ENCODE measurements at regions not wholly inside any gene's neighbourhood (a gene's known extent, or its start where the extent isn't known, plus 50 kb on each side); places are given as distances from the start of the nearest gene placed in this dataset.

DNA sequence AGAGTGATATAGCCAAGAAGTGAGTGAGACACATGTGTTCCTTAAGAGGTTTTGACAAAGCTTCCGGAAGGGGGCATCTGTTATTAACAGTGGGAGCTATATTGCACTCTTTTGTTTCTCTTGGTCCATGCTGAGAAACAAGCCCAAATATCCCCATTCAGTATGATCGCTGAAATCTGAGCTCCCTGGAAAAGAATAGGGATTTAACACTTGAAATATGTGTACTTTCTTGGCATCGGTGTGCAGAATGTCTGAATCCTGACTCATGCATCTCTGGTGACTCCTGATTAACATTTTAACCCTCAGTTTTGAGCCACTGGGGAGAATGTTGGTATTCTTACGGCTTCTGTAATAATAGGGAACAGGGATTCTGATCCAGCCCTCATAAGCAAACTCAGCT, 448.1 kb downstream of the TSN start:
- no peak for DNase-seq (ENCODE audit: low read depth in 2 of 3, low spot score in 2 of 3)

DNA sequence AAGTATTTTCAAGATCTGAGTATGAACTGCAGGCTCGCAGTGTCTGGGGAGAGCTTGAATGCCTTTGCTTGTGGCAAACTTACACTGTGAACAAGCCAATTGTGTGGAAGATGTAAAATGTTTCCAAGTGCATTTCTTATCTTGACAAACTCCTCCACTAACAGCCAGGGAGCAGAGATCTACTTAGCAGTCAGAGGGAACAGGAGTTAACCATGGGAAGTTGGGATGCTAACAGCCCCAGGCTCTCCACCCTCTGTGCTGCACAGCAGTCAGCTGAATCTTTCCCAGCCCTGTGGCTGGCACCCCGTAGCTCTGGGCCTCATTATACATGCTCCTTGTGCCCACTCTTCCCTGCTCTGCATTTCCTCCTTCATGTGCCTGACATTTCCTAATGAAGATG, 450.2 kb downstream of the TSN start:
- no peak for DNase-seq (ENCODE audit: low read depth in 2 of 3, low spot score in 2 of 3)

DNA sequence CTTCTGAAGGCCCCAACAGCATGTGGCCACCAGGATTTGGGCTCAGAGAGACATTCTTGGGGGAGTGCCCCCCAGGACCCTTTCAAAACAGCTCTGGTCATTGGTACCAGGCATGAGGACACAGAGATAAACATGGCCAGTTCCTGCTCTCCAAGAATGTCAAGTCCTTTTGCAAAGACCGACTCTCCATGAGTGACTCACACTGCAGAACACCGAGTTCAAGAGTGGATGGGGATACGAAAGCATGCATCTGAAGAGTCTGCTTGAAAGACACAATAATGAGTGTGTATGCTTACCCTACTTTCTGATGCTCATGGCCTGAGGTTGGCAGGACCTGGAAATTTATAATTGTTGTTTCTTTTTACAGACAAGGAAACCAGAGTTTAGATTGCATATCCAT, 450.6 kb downstream of the TSN start:
- no peak for DNase-seq (ENCODE audit: low read depth in 2 of 3, low spot score in 2 of 3)

DNA sequence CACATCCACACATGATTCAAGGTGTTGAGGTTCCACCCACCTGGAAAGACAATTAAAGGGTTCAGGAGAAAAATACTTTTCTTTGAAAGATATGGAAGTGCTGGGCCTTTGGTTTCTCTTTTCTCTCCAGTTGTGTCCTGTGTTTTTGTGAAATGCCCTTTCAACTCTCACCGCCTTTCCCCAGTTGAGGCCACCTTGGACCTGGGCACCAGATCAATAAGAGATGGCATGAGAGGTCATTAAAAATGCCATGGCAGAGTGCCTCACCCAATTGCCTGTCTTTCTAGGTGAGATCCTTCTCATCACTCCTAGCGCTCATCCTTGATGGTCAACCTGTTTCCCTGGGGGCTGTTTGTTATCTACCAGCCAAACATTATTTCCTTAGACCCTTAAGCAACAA, 453.9 kb downstream of the TSN start:
- no peak for DNase-seq (ENCODE audit: low read depth in 2 of 3, low spot score in 2 of 3)

DNA sequence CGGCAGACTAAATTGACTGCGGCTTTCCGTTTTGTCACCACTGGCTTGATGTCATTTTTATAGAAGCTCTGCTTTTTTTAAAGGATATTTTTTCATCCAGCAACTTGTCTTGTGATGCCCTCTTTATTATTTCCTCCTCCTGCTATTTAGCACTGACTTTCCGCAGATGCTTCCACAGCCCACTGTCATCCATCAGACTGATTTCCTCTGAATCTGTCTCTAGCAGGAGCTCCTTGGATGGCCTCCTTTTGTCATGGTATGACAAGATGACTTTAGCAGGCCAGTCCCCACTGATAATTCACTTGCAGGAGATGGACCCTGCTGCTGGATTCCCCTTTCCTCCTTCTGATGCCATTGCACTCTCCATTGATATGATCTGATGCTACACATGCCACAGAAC, 454.6 kb downstream of the TSN start:
- no peak for DNase-seq (ENCODE audit: low read depth in 2 of 3, low spot score in 2 of 3)

DNA sequence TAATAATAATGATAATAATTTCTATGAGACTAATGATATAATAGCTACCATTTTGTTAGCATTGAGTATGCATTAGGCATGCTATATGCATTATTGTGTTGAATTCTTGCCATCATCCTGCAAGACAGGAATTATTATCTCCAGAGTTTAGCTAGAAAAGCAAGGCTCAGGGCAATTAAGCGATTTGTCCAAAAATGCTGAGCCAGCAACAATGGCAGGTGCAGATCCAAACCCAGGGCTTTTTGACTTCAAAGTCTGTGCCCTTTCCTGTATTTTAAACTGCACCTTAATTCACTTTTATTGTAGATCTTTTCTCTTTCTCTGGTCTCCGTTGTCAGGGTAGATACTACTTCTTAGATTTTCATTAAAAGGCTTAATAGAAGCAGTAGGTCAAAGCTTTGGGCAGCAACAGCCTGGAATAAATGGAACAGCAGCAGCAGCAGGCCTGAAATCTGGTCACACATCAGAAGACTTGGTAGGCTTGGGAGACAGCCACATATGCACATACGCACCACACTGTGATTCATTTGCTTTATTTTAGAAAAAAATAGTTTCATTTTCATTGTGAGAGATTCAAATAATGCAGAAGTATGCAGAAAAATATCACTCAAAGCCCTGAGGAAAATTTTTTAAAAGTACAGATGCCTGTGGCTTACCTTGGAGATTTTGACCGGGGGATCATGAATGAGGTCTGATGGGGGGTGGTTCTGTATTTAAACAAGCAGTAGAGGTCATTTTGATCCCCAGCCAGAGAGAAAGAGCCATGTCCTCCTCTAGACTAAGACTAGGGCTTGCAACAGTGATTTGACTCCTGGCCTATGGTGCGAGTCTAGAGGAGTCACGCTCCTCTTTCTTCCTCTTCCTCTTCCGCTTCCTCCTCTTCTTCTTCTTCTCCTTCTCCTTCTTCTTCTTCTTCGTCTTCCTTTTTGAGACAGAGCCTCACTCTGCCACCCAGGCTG, 455.7 kb downstream of the TSN start:
- DNase-seq (ENCODE audit: low read depth in 2 of 3, low spot score in 2 of 3) = no peak

DNA sequence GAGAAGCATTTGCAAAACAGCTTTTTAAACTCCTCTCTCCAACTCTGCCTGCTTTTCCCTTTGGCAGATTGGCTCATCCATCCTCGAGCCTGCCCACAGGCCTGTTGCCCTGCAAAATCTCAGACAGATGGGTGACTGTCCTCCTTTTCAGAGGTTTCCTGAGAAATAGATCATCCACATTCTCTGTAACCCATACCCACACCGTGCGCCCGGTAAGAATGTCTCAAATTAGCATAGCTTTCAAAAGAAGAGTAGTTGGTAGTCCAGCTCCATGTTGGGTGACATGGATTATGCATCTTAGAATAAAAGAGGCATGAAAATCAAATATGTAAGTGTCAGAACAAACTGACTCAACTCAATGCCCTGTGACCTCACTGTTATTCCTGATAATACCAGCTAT, 457.9 kb downstream of the TSN start:
- DNase-seq (ENCODE audit: low read depth in 2 of 3, low spot score in 2 of 3) = no peak

DNA sequence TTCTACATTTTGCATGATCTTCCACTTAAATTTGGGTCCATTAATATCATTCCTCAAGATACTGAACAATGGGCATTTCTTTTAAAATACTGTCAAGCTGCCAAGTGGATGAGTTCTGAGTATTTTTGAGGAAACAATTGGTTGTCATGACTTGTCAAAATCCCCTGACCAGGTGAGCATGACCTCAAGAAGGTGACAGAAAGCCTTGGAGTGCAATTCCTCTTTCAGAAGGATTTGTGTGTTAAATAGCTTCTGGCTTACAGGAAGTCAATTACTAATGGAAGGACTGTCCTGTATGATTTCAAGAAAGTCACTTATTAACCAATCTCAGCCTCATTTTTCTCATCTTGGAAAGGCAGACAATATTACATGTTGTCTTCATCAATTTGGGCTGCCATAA, 460.6 kb downstream of the TSN start:
- no peak for DNase-seq (ENCODE audit: low read depth in 2 of 3, low spot score in 2 of 3)

DNA sequence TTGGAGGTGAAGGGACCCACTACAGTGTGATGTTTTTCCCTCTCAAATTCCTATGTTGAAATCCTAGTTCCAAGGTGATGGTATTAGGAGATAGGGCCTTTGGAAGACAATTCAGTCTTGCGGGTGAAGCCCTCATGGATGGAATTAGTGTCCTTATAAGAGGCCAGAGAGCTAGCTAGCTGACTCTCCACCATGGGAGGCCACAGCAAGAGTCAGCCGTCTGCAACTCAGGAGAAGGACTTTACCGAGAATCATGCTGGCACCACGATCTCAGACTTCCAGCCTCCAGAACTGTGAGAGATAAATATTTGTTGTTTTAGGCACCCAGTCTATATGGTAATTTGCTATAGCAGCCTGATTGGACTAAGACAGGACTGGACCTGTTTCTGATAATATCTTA, 461.4 kb downstream of the TSN start:
- no peak for DNase-seq (ENCODE audit: low read depth in 2 of 3, low spot score in 2 of 3)

DNA sequence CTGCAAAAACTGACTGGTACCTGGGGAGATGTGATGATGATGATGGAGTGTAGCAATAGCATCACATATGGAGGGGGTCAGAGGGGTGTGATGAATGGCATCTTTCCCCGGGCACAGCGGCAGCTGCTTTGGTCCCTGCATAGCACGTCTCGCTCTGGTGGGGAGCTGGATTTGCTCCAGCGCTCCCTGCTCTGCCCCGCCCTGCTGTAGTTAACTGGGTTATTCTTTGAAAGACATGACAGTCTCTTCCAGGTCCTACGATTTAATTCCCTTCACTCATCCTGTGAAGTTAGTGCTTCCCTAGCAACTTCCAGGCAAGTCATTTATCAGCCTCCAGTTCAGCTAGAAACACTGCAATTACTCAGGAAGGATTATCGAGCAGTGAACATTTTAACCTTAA, 463.1 kb downstream of the TSN start:
- no peak for DNase-seq (ENCODE audit: low read depth in 2 of 3, low spot score in 2 of 3)

DNA sequence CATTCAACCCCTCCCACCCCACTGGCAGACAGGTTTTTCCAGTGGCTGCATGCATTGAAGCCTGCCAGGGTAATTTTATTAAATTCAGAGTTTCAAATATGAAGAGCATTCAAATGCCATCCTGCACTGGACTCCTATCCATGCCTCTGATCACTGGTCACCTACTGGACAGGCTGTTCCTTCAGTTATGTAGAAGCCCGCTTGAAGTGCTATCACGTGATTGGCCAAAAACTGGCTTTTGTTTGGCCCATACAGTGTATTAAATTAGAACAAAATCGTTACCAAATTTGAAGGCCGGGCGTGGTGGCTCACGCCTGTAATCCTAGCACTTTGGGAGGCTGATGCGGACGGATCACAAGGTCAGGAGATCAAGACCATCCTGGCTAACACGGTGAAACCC, 464.1 kb downstream of the TSN start:
- no peak for DNase-seq (ENCODE audit: low read depth in 2 of 3, low spot score in 2 of 3)

DNA sequence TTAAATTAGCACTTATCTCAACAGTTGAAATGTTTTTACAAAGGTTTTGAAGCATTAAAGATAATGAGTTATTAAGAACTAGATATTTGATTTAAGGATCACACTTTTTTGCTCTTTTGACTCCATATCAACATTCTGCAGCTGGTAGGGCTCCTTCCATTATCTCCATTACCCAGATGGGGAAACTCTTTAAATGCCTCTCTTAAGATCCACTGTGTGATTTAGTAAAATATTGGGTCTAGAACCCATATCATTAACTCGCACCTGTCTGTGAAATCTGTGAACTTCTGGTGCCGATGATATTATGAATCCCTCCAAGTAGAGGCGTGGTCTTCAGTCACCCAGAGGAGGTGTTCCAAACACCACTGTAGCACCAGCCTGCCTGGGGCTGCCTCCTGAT, 466.2 kb downstream of the TSN start:
- DNase-seq (ENCODE audit: low read depth in 2 of 3, low spot score in 2 of 3) = peak in 1 of 3 donors; percentile 2

DNA sequence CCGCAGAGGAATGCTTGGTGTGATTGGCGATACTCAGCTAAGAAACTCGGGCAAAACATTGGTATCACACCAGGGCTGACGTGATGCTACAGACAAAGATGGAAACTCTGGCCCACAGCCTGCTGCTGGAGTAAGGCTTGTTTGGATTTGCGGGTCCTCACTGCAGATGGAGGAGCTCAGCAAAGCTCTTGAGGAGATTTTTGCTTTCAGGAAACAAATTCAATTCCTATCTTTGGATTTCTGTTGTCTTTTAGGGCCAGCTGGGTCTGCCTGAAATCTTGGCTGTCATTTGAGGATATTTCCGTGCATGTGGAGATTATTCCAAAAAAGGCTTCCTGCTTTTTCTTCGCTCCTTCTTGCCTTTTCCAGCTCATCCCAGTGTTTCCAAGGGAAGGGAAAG, 475.8 kb downstream of the TSN start:
- DNase-seq (ENCODE audit: low read depth in 2 of 3, low spot score in 2 of 3) = no peak

DNA sequence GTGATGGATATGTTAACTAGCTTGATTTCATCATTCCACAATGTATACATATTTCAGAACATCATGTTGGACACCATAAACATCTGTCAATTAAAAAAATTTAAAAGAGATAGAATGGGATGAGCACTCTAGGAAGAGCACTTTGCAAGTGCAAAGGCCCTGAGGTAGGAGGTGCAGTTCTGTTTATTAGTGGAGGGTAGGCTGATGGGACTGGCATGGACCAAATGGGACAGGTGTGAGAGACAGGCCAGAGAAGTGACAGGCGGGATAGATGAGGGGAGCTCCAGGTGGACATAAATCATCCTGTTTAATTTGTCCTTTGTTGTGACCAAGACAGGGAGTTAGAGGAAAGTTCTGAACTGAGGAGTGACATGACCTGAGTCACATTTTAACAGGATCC, 477.9 kb downstream of the TSN start:
- DNase-seq (ENCODE audit: low read depth in 2 of 3, low spot score in 2 of 3) = no peak

DNA sequence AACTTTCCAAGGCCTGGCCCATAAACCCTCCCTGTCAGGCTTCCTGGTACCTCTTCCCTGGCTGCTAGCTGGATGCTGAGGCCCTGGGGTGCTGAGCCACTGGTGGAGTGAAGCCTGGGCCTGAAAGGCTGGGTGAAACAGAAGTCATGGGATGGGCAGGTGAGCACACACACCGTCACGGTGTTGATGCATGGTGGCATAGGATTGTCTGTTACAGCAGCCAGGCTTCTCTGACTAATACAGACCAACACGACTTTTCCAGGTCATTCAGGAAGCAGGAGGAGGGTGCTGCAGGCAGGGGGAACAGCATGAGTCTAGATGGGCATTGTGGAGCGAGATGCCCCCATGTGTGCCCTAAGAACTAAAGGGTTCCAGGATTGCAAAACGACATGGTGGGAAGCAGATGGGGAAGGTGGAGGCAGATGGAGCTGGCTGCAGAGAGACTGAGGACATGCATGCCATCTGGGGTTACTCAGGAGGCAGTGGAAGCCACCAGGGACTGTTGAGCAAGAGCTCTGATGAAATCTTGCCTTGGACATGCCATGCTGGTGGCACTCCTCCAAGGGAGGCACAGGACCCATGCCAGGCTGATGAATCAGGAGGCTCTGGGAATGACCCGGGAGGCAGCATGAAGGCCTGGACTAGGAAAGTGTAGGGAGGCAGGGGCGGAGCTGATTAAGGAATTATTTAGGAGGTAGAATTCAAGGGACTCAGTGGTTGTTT, 480.9 kb downstream of the TSN start:
- no peak for DNase-seq (ENCODE audit: low read depth in 2 of 3, low spot score in 2 of 3)

DNA sequence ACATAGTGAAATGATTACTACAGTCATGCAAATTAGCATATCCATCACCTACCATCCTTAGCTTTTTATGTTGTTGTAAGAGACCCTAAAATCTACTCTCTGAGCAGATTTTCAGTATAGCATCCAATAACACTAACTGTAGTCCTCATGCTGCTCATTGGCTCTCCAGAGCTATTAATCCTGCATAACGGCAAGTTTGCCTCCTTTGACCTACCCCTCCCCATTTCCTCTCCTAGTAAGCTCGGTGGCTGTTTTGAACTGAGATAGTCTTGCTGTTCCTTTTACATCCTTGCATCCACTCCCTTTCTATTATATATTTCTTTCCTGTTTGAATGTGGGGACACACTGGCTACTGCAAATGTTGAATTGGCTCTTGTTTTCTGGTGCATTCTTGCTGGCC, 481.5 kb downstream of the TSN start:
- DNase-seq (ENCODE audit: low read depth in 2 of 3, low spot score in 2 of 3) = no peak

DNA sequence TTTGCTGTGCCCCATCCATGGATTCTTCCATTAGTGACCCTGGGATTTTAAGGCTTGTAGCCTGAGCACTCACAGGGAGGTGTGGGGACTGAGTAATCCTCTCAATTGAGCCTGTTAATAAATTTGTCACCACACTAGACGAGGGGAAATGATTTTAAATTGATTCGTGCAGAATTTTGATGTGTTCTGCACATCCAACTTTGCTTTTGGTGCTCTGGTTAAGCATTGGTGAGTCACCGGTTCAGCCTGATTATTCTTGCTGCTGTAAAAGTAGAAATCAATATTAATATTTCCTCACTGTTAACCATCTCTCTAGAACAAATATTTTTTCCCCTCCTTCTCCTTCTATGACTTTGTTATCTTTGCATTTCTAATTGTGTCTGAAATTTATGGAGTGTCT, 482.0 kb downstream of the TSN start:
- DNase-seq (ENCODE audit: low read depth in 2 of 3, low spot score in 2 of 3) = no peak

DNA sequence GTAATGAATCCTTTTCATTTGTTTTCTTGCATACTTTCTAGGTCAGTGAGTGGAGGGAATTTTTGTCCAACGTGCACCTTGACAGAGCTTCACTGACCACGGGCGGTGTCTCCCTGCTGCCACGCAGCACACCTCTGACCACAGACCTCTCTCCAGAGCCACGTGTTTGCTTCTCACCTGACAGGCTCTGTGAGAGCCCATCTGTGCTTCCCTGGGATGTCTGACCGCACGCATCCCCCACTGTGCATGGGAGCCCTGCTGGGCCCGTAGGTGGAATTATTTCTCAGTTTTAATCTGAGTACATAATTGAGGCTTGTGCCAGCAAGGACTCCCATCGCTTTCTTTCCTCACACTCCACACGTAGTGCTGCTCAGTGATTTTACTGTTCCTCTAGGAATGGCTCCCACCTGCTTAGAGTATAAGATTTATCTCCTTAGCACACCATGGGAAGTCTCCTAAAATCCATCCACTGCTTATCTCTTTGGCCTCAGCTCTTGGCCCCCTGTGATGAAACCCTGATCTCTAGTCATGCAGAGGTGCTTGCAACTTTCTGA, 482.6 kb downstream of the TSN start:
- no peak for DNase-seq (ENCODE audit: low read depth in 2 of 3, low spot score in 2 of 3)

DNA sequence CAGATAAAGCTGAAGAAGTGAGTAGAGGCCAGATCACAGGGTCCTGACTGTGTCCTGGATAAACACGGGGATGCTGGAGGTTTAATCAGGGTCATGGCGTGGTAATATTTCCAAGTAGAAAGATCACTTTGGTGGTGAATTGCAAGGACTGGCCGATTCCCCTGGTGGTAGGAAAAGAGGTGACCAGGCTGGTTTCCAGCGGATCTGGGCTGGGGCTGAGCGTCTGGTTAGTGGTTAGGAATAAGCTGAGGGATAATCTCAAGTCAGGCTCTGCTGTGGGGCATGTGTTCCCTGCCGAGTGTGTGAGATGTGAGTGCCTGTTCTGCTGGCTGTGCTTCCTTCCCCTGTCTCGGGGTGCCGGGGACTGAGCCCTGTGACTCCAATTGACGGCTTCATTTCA, 484.0 kb downstream of the TSN start:
- DNase-seq (ENCODE audit: low read depth in 2 of 3, low spot score in 2 of 3) = no peak

DNA sequence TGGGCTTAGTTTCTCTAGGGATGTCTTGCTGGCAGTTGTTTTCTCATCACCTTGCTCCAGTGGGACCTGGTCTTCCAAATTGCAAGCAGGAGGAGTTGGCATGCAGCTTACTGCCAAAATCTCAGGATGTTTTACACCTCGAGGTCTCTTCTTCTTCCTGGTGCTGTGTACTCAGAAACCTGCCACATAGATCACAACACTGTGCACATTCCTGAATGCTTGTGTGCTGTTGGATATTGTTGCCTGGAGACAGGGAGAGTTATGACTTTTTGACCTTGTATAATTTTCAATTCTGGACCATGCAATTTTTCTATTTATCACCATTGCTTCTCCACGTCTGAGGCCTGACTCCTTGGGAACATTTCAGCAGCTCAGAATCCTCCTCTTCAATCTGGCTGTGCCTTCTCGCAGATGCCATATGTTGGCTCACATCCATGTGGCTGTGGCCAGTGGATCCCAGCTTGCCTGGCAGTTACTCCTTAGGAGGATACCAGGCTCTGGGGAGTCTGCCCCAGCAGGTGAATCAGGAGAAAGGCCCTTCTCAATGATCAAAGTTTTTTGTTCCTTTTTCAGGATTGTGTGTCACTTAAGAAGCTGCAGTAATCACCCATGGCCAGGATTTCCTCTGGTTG, 489.3 kb downstream of the TSN start:
- DNase-seq (ENCODE audit: low read depth in 2 of 3, low spot score in 2 of 3) = no peak

DNA sequence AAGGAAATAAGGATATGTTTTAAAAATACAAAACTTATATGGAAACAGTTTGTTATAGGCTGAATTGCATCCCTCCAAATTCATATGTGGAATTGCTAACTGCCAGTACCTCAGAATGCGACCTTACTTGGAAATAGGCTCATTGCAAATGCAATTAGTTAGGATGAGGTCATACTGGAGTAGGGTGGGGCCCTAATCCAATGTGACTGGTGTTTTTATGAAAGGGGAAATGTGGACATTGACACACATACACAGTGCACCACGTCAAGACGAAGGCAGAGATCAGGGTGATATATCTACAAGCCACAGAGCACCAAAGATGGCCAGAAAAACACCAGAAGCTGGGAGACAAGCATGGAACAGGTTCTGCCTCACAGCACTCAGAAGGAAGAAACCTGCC, 494.2 kb downstream of the TSN start:
- no peak for DNase-seq (ENCODE audit: low read depth in 2 of 3, low spot score in 2 of 3)

All from hematopoietic multipotent progenitor cell (in vitro differentiated cells).